ENCODE measurements at regions not wholly inside any gene's neighbourhood (a gene's known extent, or its start where the extent isn't known, plus 50 kb on each side); places are given as distances from the start of the nearest gene placed in this dataset.

- Histone ChIP-seq H3K27ac (no peak overlapping the region), H3K4me1 (no peaks in the 10 kb centered on the region), H3K27me3 (no peaks in the 10 kb centered on the region), H3K9me3 (peaks cover 0 to 5% (median 0%) of the 10 kb centered on the region in 4 donors), H3K36me3 (no peaks in the 10 kb centered on the region), H3K4me3 (no peak overlapping the region)
- TF ChIP-seq EP300 (IDR thresholded peaks at IDR 0.05) (no peak), CTCF (IDR thresholded peaks at IDR 0.05) (no peak), POLR2A (IDR thresholded peaks at IDR 0.05) (no peak)
- DNase-seq (ENCODE audit: low spot score in 2 of 2), result no peak
Observed at GRCh38 chr1:69016468-69016867, 519.6 kb upstream of the DEPDC1 start.

- Histone ChIP-seq H3K4me1 (no peaks in the 10 kb centered on the region), H3K27me3 (no peaks in the 10 kb centered on the region), H3K9me3 (peaks cover 0 to 24% (median 4%) of the 10 kb centered on the region in 4 donors), H3K4me3 (no peak overlapping the region), H3K36me3 (no peaks in the 10 kb centered on the region), H3K27ac (no peak overlapping the region)
- TF ChIP-seq EP300 (IDR thresholded peaks at IDR 0.05), result no peak
- TF ChIP-seq POLR2A (IDR thresholded peaks at IDR 0.05), result no peak
- no peak for TF ChIP-seq CTCF (IDR thresholded peaks at IDR 0.05)
- no peak for DNase-seq (ENCODE audit: low spot score in 2 of 2)
- 78 to 82% methylated on average over 3 of the region's 3 CpGs for WGBS, 2 donors
Observed at GRCh38 chr1:69029649-69030048, 532.8 kb upstream of the DEPDC1 start.

GRCh38 chr1:69038379-69038778, 529.3 kb upstream of the LRRC7 start:
- H3K9me3 ChIP-seq, result peaks cover 0 to 43% (median 6%) of the 10 kb centered on the region in 4 donors
- DNase-seq (ENCODE audit: low spot score in 2 of 2), result no peak
- H3K27me3 ChIP-seq, result no peaks in the 10 kb centered on the region
- no peak overlapping the region for H3K27ac ChIP-seq
- no peaks in the 10 kb centered on the region for H3K4me1 ChIP-seq
- no peak overlapping the region for H3K4me3 ChIP-seq
- H3K36me3 ChIP-seq, result no peaks in the 10 kb centered on the region
- TF ChIP-seq EP300 (IDR thresholded peaks at IDR 0.05) (no peak), CTCF (IDR thresholded peaks at IDR 0.05) (no peak), POLR2A (IDR thresholded peaks at IDR 0.05) (no peak)

GRCh38 chr1:69045572-69045971, 522.1 kb upstream of the LRRC7 start:
- 92 to 97% methylated on average over 1 of the region's 1 CpG for WGBS, 2 donors

GRCh38 chr1:69055194-69055593, 512.5 kb upstream of the LRRC7 start:
- H3K36me3 ChIP-seq, result no peaks in the 10 kb centered on the region
- H3K9me3 ChIP-seq, result no peaks in the 10 kb centered on the region
- no peaks in the 10 kb centered on the region for H3K27me3 ChIP-seq
- H3K27ac ChIP-seq, result no peak overlapping the region
- no peak for DNase-seq (ENCODE audit: low spot score in 2 of 2)
- no peak overlapping the region for H3K4me3 ChIP-seq
- no peaks in the 10 kb centered on the region for H3K4me1 ChIP-seq
- TF ChIP-seq POLR2A (IDR thresholded peaks at IDR 0.05) (no peak), CTCF (IDR thresholded peaks at IDR 0.05) (no peak), EP300 (IDR thresholded peaks at IDR 0.05) (no peak)
- 69 to 81% methylated on average over 2 of the region's 2 CpGs for WGBS, 2 donors

More at GRCh38 chr1:69045572-69045971, 522.1 kb upstream of the LRRC7 start:
- no peak overlapping the region for H3K4me3 ChIP-seq
- no peak for DNase-seq (ENCODE audit: low spot score in 2 of 2)
- TF ChIP-seq EP300 (IDR thresholded peaks at IDR 0.05), result no peak
- no peak for TF ChIP-seq POLR2A (IDR thresholded peaks at IDR 0.05)
- TF ChIP-seq CTCF (IDR thresholded peaks at IDR 0.05), result no peak
- H3K4me1 ChIP-seq, result no peaks in the 10 kb centered on the region
- H3K27me3 ChIP-seq, result no peaks in the 10 kb centered on the region
- no peaks in the 10 kb centered on the region for H3K36me3 ChIP-seq
- H3K27ac ChIP-seq, result no peak overlapping the region
- H3K9me3 ChIP-seq, result peaks cover 0 to 11% (median 3%) of the 10 kb centered on the region in 4 donors
